ENCODE measurements at regions not wholly inside any gene's neighbourhood (a gene's known extent, or its start where the extent isn't known, plus 50 kb on each side); places are given as distances from the start of the nearest gene placed in this dataset.

DNA sequence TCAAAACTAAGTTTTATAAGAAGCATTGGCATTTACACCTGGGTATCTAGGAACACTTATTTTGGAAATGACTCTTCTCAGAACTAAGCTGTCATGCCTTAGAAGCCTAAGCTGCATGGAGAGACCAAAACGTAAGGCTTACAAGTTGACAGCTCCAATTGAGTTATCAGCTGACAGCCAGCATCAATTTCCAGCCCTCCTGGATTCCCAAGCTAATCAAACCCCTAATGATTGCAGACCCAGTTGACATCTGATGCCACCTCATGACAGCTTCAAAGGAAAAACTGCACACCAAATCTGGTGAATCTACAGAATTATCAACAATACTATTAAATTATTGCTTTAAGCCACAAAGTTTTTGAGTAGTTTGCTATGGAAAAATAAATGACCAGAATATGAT, 187.6 kb upstream of the PRMT6 start:
- ATAC-seq, result no peak
- no peak for DNase-seq (ENCODE audit: low read depth, low spot score)
- Histone ChIP-seq H3K27me3 (ENCODE audit: control insufficient read depth, insufficient read depth, low read length) (no peaks in the 10 kb centered on the region), H3K4me3 (ENCODE audit: low read depth in 2 of 2, low read length in 2 of 2) (no peak overlapping the region), H3K27ac (ENCODE audit: low read length) (no peak overlapping the region), H3K9me3 (ENCODE audit: control insufficient read depth, insufficient read depth, low read depth, low read length) (no peaks in the 10 kb centered on the region), H3K4me1 (ENCODE audit: control insufficient read depth, insufficient read depth, low read length) (no peaks in the 10 kb centered on the region), H3K36me3 (ENCODE audit: control insufficient read depth, insufficient read depth, low read length) (no peaks in the 10 kb centered on the region)
- POLR2A ChIA-PET, result no interaction called here
- in situ Hi-C loops (cut with HindIII; ENCODE audit: low pct_unique_long_range_greater_than_20kb, low sequenced_read_pairs) (no loop called here), intact Hi-C loops (cut with micrococcal nuclease; ENCODE audit: unreplicated experiment) (no loop called here)
- TF ChIP-seq, protein P1, sequence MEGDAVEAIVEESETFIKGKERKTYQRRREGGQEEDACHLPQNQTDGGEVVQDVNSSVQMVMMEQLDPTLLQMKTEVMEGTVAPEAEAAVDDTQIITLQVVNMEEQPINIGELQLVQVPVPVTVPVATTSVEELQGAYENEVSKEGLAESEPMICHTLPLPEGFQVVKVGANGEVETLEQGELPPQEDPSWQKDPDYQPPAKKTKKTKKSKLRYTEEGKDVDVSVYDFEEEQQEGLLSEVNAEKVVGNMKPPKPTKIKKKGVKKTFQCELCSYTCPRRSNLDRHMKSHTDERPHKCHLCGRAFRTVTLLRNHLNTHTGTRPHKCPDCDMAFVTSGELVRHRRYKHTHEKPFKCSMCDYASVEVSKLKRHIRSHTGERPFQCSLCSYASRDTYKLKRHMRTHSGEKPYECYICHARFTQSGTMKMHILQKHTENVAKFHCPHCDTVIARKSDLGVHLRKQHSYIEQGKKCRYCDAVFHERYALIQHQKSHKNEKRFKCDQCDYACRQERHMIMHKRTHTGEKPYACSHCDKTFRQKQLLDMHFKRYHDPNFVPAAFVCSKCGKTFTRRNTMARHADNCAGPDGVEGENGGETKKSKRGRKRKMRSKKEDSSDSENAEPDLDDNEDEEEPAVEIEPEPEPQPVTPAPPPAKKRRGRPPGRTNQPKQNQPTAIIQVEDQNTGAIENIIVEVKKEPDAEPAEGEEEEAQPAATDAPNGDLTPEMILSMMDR (IDR thresholded peaks at IDR 0.05), result no peak
- CTCF ChIA-PET, result no interaction called here
- no TSS peak for BruUV-seq (replicated peaks)

DNA sequence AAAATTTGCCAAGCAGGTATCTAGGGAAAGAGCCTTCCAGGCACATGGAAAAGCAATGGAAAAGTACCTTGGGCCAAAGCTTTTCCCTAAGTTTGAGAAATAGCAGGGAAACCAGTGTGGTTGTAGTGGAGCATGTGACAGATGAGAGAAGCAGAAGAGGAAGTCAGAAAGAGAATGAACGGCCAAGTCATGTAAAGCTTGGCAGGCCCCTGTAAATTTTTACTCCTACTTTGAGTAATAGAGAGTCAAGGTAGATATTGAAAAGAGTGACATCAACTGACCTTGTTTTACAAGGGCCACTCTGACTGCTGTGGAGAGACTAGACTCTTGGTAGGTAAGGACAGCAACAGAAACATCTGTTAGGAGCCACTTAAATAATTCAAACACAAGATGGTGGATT, 180.9 kb upstream of the PRMT6 start:
- intact Hi-C loops (cut with micrococcal nuclease; ENCODE audit: unreplicated experiment), result no loop called here
- Histone ChIP-seq H3K27ac (ENCODE audit: low read length) (no peak overlapping the region), H3K4me3 (ENCODE audit: low read depth in 2 of 2, low read length in 2 of 2) (no peak overlapping the region), H3K27me3 (ENCODE audit: control insufficient read depth, insufficient read depth, low read length) (no peaks in the 10 kb centered on the region), H3K36me3 (ENCODE audit: control insufficient read depth, insufficient read depth, low read length) (no peaks in the 10 kb centered on the region), H3K9me3 (ENCODE audit: control insufficient read depth, insufficient read depth, low read depth, low read length) (no peaks in the 10 kb centered on the region), H3K4me1 (ENCODE audit: control insufficient read depth, insufficient read depth, low read length) (no peaks in the 10 kb centered on the region)
- ChIA-PET CTCF (no interaction called here), POLR2A (no interaction called here)
- DNase-seq (ENCODE audit: low read depth, low spot score) (no peak), ATAC-seq (no peak)
- in situ Hi-C loops (cut with HindIII; ENCODE audit: low pct_unique_long_range_greater_than_20kb, low sequenced_read_pairs), result no loop called here
- no TSS peak for BruUV-seq (replicated peaks)
- TF ChIP-seq TCF7L2 (IDR thresholded peaks at IDR 0.05; ENCODE audit: low read depth, low read length), result no peak
- no peak for TF ChIP-seq POLR2AphosphoS5 (IDR thresholded peaks at IDR 0.05; ENCODE audit: low read depth, low read length)
- TF ChIP-seq, protein P1 (IDR thresholded peaks at IDR 0.05), result no peak
- TF ChIP-seq, protein P2, sequence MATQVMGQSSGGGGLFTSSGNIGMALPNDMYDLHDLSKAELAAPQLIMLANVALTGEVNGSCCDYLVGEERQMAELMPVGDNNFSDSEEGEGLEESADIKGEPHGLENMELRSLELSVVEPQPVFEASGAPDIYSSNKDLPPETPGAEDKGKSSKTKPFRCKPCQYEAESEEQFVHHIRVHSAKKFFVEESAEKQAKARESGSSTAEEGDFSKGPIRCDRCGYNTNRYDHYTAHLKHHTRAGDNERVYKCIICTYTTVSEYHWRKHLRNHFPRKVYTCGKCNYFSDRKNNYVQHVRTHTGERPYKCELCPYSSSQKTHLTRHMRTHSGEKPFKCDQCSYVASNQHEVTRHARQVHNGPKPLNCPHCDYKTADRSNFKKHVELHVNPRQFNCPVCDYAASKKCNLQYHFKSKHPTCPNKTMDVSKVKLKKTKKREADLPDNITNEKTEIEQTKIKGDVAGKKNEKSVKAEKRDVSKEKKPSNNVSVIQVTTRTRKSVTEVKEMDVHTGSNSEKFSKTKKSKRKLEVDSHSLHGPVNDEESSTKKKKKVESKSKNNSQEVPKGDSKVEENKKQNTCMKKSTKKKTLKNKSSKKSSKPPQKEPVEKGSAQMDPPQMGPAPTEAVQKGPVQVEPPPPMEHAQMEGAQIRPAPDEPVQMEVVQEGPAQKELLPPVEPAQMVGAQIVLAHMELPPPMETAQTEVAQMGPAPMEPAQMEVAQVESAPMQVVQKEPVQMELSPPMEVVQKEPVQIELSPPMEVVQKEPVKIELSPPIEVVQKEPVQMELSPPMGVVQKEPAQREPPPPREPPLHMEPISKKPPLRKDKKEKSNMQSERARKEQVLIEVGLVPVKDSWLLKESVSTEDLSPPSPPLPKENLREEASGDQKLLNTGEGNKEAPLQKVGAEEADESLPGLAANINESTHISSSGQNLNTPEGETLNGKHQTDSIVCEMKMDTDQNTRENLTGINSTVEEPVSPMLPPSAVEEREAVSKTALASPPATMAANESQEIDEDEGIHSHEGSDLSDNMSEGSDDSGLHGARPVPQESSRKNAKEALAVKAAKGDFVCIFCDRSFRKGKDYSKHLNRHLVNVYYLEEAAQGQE (IDR thresholded peaks at IDR 0.05; ENCODE audit: insufficient read depth in 1 of 2, low read depth in 2 of 2, low read length in 1 of 2), result no peak
- no peak for TF ChIP-seq SIN3A (IDR thresholded peaks at IDR 0.05; ENCODE audit: borderline replicate concordance, insufficient read depth, low read depth, low read length)

DNA sequence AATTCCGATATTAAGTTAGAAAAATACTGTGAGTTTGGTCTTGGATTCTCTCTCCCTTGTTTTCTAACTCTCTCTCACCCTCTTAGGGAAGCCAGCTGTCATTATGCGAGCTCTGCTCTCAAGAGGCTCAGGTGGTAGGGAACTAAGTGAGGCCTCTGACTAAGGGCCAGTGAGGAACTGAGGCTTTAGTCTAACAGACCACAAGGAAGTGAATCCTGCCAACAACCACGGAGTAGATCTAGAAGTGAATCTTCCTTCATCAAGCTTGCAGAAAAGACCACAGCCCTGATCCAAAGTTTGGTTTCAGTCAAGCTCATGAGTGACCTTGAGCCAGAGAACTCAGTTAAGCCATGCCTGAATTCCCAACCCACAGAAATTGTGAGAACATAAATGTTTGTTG, 180.1 kb upstream of the PRMT6 start:
- CTCF ChIA-PET, result no interaction called here
- in situ Hi-C loops (cut with HindIII; ENCODE audit: low pct_unique_long_range_greater_than_20kb, low sequenced_read_pairs), result no loop called here
- ATAC-seq, result no peak

More for the DNA sequence above, 180.1 kb upstream of the PRMT6 start:
- DNase-seq (ENCODE audit: low read depth, low spot score), result no peak
- TF ChIP-seq SIN3A (IDR thresholded peaks at IDR 0.05; ENCODE audit: borderline replicate concordance, insufficient read depth, low read depth, low read length), result no peak
- TF ChIP-seq, protein P2 (IDR thresholded peaks at IDR 0.05; ENCODE audit: insufficient read depth in 1 of 2, low read depth in 2 of 2, low read length in 1 of 2), result no peak
- TF ChIP-seq POLR2AphosphoS5 (IDR thresholded peaks at IDR 0.05; ENCODE audit: low read depth, low read length), result no peak
- no TSS peak for BruUV-seq (replicated peaks)
- no peaks in the 10 kb centered on the region for H3K27me3 ChIP-seq (ENCODE audit: control insufficient read depth, insufficient read depth, low read length)
- H3K4me3 ChIP-seq (ENCODE audit: low read depth in 2 of 2, low read length in 2 of 2), result no peak overlapping the region
- H3K27ac ChIP-seq (ENCODE audit: low read length), result no peak overlapping the region
- H3K9me3 ChIP-seq (ENCODE audit: control insufficient read depth, insufficient read depth, low read depth, low read length), result no peaks in the 10 kb centered on the region
- no peaks in the 10 kb centered on the region for H3K36me3 ChIP-seq (ENCODE audit: control insufficient read depth, insufficient read depth, low read length)
- no peaks in the 10 kb centered on the region for H3K4me1 ChIP-seq (ENCODE audit: control insufficient read depth, insufficient read depth, low read length)
- intact Hi-C loops (cut with micrococcal nuclease; ENCODE audit: unreplicated experiment), result no loop called here
- POLR2A ChIA-PET, result no interaction called here

All from Panc1 (cell line).